ENCODE measurements at regions not wholly inside any gene's neighbourhood (a gene's known extent, or its start where the extent isn't known, plus 50 kb on each side); places are given as distances from the start of the nearest gene placed in this dataset.

DNA sequence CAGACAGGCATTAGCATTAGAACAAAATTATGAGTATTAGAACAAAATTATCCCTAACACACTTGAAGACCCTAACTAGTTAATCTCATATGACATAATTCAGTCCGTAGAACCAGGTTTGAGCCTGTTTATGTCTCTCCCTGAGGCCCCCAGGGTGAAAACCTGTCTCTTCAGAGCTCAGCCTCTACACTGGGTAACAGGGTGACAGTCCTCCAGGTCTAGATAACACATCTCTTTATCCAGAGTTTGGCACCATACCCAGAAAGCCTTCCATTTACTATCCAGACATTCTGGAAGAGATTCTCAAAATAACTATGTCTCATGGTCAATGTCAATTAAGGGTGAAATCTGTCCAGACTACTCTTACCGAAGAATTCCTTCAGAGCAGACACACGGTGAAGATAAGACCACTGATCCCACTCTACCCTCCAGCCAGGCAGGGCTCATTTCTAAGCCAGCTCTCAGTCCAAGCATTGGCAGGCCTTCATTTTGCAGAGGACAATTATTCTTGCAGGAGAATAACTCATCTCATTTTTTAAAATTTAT, 1195.3 kb downstream of the EFNB2 start (continued):
- no peak for TF ChIP-seq ZNF462 (CRISPR knock-in tag; IDR thresholded peaks at IDR 0.05)

DNA sequence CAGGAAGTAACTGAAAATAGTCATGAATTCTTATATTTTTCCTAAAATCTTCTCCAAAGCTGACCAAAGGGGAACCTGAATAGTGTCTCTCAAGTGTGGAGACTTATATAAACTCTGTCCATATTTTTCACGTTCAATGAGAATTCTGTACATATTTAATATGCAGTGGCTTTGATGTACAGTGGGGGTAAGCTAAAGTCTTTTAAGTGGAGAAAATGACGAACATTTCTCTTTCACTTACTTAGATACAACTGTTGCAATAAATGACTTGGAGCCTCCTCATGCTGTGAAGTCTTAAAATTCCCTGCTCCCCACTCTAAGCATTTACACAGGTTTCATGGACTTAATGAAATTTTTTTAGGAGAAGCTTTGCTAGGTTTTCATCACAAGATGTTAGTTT, 1196.7 kb downstream of the EFNB2 start:
- no peaks in the 10 kb centered on the region for H3F3A ChIP-seq (replicated peaks; ENCODE audit: low read depth)
- H3K4me1 ChIP-seq (ENCODE audit: insufficient read depth) = peaks cover 15% of the 10 kb centered on the region
- no peaks in the 10 kb centered on the region for H3K79me2 ChIP-seq (replicated peaks; ENCODE audit: insufficient read depth)
- DNase-seq (ENCODE audit: low spot score) (no peak), ATAC-seq (no peak)
- Mint-ChIP-seq H3K27ac (no peak overlapping the region), H3K9me3 (no peaks in the 10 kb centered on the region), H3K4me3 (no peak overlapping the region), H3K36me3 (ENCODE audit: low read depth) (no peaks in the 10 kb centered on the region), H3K27me3 (ENCODE audit: insufficient read depth, low read depth, poor library complexity) (no peaks in the 10 kb centered on the region), H3K4me1 (peaks cover 13% of the 10 kb centered on the region; the same call in 2 of the 3 replicates)
- no peaks in the 10 kb centered on the region for H3K27me3 ChIP-seq (ENCODE audit: insufficient read depth)
- H3K4me2 ChIP-seq = no peak overlapping the region
- no peaks in the 10 kb centered on the region for H3K36me3 ChIP-seq (ENCODE audit: insufficient read depth)
- peak overlapping the region; percentile 6; the same call in 1 of the 2 replicates for H2AFZ ChIP-seq
- H4K20me1 ChIP-seq (replicated peaks; ENCODE audit: insufficient read depth) = no peaks in the 10 kb centered on the region
- H3K27ac ChIP-seq (ENCODE audit: low read depth) = no peak overlapping the region
- H3K9me2 ChIP-seq (ENCODE audit: insufficient read depth) = no peaks in the 10 kb centered on the region; the same call in 1 of the 2 replicates
- H3K4me3 ChIP-seq = no peak overlapping the region
- no peak for TF ChIP-seq NANOG (IDR thresholded peaks at IDR 0.05; ENCODE audit: borderline replicate concordance)
- no peak for TF ChIP-seq JUNB (IDR thresholded peaks at IDR 0.05; ENCODE audit: unreplicated experiment)
- TF ChIP-seq ETS1 (IDR thresholded peaks at IDR 0.05) = no peak
- TF ChIP-seq STAT1 (IDR thresholded peaks at IDR 0.05; ENCODE audit: unreplicated experiment) = no peak
- TF ChIP-seq CREB1 (CRISPR knock-in tag; IDR thresholded peaks at IDR 0.05; ENCODE audit: low read depth) = no peak
- no peak for TF ChIP-seq CTCF (conservative IDR thresholded peaks at IDR 0.05; ENCODE audit: low read depth in 2 of 2)
- TF ChIP-seq EZH2 (IDR thresholded peaks at IDR 0.05; ENCODE audit: low read depth, unreplicated experiment) = no peak
- TF ChIP-seq ZNF114 (CRISPR knock-in tag; IDR thresholded peaks at IDR 0.05) = no peak
- no peak for TF ChIP-seq EZH2phosphoT487 (IDR thresholded peaks at IDR 0.05; ENCODE audit: unreplicated experiment)

Data from GM23338 (cell line).